ES-I3 (cell line): ENCODE measurements at regions not wholly inside any gene's neighbourhood (a gene's known extent, or its start where the extent isn't known, plus 50 kb on each side); places are given as distances from the start of the nearest gene placed in this dataset.
A peak's percentile ranks its signal among the peaks of the same experiment; 100 is the strongest.

Experiments
- H3K36me3 ChIP-seq: 2 replicates; pipeline ENCODE4 v1.6.1; 2013; ENCODE audit warnings: mild to moderate bottlenecking, low read length, control low read depth, moderate library complexity; ENCODE audit not compliant: insufficient read depth
- H3K4me1 ChIP-seq: 2 replicates; pipeline ENCODE4 v1.6.1; 2013; ENCODE audit warnings: mild to moderate bottlenecking, control low read depth, low read length; ENCODE audit not compliant: insufficient read depth
- H3K9ac ChIP-seq: 2 replicates; pipeline ENCODE4 v1.6.1; 2013; ENCODE audit warnings: low read depth, mild to moderate bottlenecking, low read length, moderate library complexity
- H3K9me3 ChIP-seq: 2 replicates; pipeline ENCODE4 v1.6.1; 2013; ENCODE audit warnings: mild to moderate bottlenecking, low read length, moderate library complexity; ENCODE audit not compliant: control insufficient read depth, insufficient read depth

DNA sequence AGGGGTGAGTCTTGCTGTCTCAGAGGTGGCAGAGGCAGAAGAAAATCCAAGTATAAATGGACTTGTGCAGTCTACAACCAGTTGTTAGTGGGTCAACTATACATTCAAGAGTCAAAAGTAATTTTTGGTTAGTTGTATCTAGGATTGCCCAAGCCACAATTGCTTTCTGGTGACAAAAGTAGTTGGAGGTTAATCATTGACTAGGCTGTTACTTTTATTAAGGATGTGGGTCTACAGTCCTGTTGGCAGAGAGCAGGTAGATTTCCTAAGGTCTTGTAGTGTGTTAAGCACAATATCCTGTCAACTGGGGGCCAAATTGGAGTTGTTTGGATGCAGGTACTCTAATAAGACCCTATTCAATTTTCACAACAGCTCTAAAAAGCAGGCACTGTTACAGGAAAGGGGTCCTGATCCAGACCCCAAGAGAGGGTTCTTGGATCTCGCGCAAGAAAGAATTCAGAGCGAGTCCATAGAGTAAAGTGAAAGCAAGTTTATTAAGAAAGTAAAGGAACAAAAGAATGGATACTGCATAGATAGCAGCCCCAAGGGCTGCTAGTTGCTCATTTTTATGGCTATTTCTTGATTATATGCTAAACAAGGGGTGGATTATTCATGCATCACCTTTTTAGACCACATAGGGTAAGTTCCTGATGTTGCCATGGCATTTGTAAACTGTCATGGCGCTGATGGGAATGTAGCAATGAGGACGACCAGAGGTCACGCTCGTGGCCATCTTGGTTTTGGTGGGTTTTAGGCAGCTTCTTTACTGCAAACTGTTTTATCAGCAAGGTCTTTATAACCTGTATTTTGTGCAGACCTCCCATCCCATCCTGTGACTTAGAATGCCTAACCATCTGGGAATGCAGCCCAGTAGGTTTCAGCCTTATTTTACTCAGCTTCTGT lies 232.6 kb upstream of the SRRM4 start:
- no peak overlapping the region for H3K9ac ChIP-seq
- no peaks in the 10 kb centered on the region for H3K9me3 ChIP-seq
- peaks cover 13% of the 10 kb centered on the region for H3K4me1 ChIP-seq
- no peaks in the 10 kb centered on the region for H3K36me3 ChIP-seq

DNA sequence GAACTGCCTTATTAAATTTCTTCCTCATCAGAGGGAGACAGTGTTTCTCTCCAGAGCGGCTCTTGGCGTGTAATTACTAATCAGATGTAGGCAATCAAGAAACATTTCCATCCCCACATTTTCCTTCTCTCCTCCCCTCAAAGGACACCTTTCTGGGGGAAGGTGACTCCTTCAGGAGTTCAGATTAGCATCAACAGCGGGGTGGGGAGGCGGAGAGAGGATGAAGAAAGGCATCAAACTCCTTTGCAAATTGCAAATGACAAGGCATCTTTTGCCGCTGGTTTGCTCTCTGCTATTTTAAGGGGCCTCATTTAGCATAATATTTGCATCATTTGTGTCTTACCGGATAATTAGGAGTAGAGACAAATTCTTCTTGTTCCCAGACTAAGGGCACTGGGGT lies 231.7 kb upstream of the SRRM4 start:
- no peak overlapping the region for H3K9ac ChIP-seq
- no peaks in the 10 kb centered on the region for H3K9me3 ChIP-seq
- no peaks in the 10 kb centered on the region for H3K36me3 ChIP-seq
- H3K4me1 ChIP-seq: peaks cover 13% of the 10 kb centered on the region

DNA sequence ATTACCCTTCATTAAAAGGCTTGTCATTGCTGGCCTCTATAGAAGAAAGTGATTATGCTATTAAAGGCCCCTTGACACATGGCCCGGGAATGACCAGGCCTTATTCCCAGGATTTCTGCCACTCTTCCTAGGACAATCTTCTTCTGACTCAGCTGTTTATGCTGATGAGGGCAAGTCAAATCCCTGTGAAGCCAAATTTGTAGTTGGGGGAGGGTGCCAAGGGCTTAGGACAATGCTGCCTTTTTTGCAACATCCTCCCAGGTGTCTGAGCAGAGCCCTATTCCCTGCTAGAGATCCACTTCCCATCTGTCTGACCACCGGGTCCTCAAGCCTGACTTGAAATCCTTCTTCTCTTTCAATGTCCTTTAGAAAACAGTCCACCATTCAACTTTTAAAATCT lies 230.7 kb upstream of the SRRM4 start:
- no peak overlapping the region for H3K9ac ChIP-seq

DNA sequence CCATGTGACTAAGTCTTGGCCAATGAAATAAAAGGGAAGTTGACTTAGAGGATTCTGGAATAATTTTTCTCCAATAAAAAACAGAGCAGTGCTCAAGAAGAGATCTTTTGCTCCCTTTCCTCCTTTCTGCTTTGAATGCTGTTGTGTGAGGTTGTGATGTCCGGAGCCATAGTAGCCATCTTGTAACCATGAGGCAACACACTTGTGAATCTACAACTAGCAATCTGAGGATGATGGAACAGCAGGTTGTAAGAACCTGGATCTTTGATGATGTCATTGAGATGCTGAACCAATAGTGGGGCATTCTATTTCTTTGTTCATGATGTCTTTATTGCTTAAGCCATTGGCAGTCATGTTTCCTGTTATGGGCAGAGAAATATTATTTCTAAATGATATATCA lies 230.0 kb upstream of the SRRM4 start:
- Histone ChIP-seq H3K4me1 (peaks cover 13% of the 10 kb centered on the region), H3K9ac (no peak overlapping the region), H3K9me3 (no peaks in the 10 kb centered on the region), H3K36me3 (no peaks in the 10 kb centered on the region)

More for the DNA sequence above, 230.7 kb upstream of the SRRM4 start:
- Histone ChIP-seq H3K9me3 (no peaks in the 10 kb centered on the region), H3K4me1 (peaks cover 13% of the 10 kb centered on the region), H3K36me3 (no peaks in the 10 kb centered on the region)

DNA sequence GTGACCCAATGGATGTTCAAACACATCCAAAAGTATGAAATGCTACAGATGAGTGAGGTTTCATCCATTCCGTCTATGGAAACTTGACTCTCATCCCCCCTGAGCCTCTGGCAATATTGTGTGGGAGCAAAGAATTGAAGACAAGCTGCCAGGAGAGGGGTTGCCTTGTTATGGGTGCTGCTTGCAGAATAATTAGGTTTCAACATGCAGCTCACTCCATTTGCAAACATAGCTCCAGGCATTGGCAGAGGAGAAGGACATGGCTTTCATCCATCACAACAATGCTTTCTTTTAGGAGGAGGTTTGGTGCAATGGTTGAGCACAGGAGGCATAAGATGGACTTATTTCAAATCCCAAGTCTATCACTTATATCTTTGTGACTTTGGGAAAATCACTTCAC lies 220.7 kb upstream of the SRRM4 start:
- H3K9ac ChIP-seq: no peak overlapping the region
- H3K9me3 ChIP-seq: no peaks in the 10 kb centered on the region
- no peaks in the 10 kb centered on the region for H3K36me3 ChIP-seq

DNA sequence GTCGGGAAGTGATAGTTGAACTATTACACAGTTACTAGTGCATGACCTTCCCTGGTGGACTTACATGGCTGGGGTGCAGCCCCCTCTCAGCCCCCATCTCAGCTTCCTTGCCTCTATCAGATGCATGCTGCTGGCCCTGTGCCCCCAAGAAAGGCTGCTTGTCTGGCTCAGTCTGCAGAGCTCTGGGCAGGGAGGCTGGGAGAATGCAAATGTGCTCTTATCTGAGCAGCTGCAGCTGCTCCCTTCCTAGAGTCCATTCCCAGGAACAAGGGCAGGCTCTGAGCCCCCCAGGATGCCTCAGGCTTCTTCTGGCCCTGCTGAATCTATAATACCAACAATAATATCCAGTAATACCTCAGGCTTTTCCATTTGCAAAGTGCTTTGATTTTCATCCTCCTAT lies 218.1 kb upstream of the SRRM4 start:
- H3K9ac ChIP-seq: no peak overlapping the region
- H3K4me1 ChIP-seq: no peaks in the 10 kb centered on the region
- H3K9me3 ChIP-seq: no peaks in the 10 kb centered on the region
- H3K36me3 ChIP-seq: no peaks in the 10 kb centered on the region

More for the DNA sequence above, 220.7 kb upstream of the SRRM4 start:
- no peaks in the 10 kb centered on the region for H3K4me1 ChIP-seq

DNA sequence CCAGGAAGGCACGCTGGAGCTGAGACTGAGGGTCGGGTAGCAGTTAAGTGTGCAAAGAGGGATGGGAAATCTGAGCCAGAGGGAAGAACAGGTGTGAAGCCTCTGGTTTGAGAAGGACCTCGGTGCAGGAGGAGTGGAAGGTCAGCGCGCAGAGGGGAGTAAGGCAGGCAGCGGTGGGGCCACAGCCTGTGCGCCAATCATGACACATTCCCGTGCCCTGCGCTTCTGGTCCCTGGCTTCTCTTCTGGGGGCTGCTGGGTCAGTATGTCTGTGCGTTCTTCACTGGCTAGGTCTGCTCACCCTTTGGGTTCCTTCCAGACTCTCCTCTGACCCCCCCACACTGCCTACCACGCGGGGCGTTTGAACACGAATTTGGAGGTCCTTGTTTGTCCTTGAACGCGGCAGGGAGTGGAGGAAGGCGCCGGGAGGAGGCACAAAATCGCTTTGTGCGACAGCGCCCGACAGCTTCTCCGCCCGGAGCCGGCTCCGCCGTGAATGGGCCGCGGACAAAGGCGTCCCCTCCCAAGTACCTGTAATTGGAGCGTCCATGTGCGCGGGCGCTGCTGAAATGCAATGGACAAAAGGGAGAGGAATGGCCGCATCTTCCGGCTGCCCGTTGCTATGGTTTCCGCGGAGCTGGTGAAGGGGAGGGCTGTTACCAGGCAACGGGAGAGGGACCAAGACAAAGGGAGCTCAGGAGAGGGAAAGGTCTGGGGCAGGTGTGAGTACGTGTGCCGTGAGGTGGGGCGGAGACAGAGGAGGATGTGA lies 207.2 kb upstream of the SRRM4 start:
- Histone ChIP-seq H3K36me3 (no peaks in the 10 kb centered on the region), H3K9me3 (no peaks in the 10 kb centered on the region), H3K4me1 (peaks cover 22% of the 10 kb centered on the region), H3K9ac (peak overlapping the region; percentile 51)

DNA sequence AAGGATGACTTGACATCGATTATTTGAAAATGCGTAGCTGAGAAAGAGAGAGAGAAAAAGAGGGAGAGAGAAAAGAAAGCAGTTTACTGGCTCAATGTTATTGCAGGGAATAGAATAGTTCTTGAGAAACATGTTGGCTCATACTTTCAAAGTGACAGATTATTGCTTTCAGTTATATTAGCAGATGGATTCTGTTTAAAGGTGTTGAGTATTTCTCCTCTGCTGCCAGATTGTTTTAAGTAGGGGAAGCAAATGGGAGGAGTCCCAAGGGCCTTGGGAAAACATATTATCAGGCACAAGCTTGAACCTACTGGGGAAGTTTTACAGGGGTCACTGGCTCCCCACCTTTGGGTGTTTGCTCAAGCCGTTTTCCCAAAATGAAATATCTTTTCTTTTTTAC lies 203.8 kb upstream of the SRRM4 start:
- H3K9ac ChIP-seq: no peak overlapping the region
- no peaks in the 10 kb centered on the region for H3K36me3 ChIP-seq
- no peaks in the 10 kb centered on the region for H3K9me3 ChIP-seq
- peaks cover 12% of the 10 kb centered on the region for H3K4me1 ChIP-seq

DNA sequence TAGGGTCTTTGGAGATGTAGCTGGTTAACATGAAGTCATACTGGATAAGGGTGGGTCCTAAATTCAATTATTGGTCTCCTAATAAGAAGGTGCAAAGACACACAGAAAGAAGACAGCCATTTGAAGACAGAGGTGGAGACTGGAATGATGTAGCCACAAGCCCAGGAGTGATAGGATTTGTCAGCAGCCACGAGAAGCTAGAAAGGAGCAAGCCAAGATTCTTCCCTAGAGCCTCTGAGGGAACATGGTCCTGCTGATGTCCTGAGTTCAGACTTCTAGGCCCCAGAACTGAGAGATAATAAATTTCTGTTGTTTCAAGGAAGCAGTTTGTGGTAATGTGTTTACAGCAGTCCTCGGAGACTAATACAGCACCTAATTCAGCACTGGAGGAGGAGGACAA lies 203.3 kb upstream of the SRRM4 start:
- H3K9ac ChIP-seq: no peak overlapping the region
- peaks cover 12% of the 10 kb centered on the region for H3K4me1 ChIP-seq
- no peaks in the 10 kb centered on the region for H3K9me3 ChIP-seq
- H3K36me3 ChIP-seq: no peaks in the 10 kb centered on the region

DNA sequence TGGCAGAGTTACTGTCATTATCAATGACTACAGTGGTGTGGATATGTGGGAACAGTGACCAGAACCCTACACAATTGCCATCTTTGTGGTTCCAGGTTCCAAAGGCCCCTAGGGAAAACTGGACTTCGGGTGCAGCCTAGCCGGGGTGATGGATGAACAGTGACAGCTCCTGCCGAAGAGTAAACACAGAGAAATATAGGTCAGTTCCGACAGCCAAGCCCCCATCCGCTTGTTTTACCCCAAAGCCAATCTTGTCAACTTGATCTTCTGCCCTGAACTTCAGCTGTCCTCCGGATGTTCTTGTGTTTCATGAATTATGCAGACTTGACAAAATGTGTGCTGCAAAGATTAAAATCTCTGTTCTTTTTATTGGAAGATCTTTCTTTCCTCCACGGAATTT lies 200.4 kb upstream of the SRRM4 start:
- Histone ChIP-seq H3K36me3 (no peaks in the 10 kb centered on the region), H3K9me3 (no peaks in the 10 kb centered on the region), H3K9ac (no peak overlapping the region), H3K4me1 (peaks cover 7% of the 10 kb centered on the region; the same call in 1 of the 2 replicates)

DNA sequence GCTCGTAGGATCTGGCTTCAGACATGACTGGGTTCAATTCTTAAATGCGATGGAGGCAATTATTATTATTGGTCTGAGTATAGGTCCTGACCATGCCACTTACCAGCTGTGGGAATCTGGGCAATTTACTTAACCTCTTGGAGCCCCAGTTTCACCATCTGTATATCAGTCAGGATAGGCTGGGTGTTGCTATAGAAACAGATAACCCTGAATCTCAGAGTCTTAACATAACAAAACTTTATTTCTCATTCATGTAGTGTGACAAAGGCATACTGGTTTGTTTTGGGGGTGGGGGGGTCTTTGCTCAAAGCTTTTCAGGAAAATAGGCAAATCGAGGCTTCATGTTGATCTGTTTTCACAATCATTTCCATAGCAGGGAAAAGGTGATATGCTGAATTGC lies 199.6 kb upstream of the SRRM4 start:
- H3K36me3 ChIP-seq: no peaks in the 10 kb centered on the region
- no peaks in the 10 kb centered on the region for H3K9me3 ChIP-seq
- H3K4me1 ChIP-seq: peaks cover 7% of the 10 kb centered on the region; the same call in 1 of the 2 replicates
- no peak overlapping the region for H3K9ac ChIP-seq

DNA sequence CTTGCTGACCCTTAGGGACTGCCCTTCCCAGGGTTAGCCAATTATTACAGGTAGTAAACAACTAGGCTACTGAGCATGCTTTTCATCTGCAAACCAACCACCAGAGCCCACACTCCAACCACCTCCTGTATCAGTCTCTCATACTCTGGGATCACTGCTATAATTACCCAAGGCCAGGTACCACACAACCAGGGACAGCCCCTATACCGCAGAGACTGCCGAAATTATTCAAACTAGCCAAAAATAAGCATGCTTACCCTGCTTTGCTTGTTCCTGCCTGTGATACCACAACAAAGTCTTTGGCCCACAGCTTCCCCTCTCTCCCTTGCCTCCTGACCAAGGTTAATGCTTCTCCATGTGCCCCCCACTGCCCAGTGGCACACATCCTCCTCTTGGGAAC lies 197.6 kb upstream of the SRRM4 start:
- Histone ChIP-seq H3K4me1 (peaks cover 7% of the 10 kb centered on the region; the same call in 1 of the 2 replicates), H3K36me3 (no peaks in the 10 kb centered on the region), H3K9me3 (no peaks in the 10 kb centered on the region), H3K9ac (no peak overlapping the region)

DNA sequence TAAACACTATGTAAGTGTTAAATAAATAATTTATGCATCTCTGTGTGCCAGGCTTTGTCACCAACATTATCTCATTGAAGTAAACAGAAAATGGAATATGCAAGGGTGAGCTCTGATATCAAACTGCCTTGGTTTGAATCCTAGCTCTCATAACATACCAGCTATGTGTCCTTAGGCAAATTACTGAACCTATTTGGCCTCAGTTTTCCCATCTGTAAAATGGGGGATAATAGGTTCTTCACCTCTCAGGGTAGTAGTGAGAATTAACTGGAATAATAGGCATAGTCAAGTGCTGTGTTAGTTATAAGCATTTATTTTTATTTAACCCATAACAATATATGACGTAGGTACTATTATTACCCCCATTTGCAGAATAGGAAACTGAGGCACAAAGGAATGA lies 190.8 kb upstream of the SRRM4 start:
- H3K4me1 ChIP-seq: no peaks in the 10 kb centered on the region
- no peak overlapping the region for H3K9ac ChIP-seq
- H3K9me3 ChIP-seq: no peaks in the 10 kb centered on the region
- no peaks in the 10 kb centered on the region for H3K36me3 ChIP-seq

DNA sequence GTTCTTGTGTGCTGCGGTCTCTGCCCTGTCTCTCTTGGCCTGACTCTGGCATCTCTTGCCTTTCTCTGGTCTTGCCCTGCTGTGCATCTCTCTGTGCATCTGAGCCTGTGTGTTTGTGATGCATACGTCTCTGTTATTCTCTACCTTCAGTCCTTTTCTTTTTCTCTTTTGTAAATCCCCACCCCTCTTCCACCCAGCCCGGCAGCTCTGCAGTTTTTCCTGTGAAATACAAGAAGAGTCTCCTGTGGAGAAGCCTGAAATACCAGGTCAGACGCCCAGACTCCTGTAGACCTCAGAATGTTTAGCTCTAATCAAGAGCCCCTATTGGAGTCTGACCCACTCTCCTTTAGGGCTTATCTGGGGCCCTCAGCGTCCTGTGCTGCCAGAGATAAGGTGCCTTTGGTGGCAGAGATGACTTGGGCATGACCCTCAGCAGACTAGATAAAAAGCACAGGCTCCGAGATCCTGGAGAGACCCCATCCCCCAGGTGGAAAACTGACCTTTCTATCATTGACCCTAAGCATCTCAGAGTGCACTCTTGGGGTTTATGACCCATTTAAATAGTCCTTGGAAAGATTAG lies 167.5 kb upstream of the SRRM4 start:
- H3K9me3 ChIP-seq: no peaks in the 10 kb centered on the region
- H3K36me3 ChIP-seq: no peaks in the 10 kb centered on the region
- no peaks in the 10 kb centered on the region for H3K4me1 ChIP-seq
- no peak overlapping the region for H3K9ac ChIP-seq
